Gastroesophageal sphincter (tissue), 4 donors: ENCODE measurements at regions not wholly inside any gene's neighbourhood (a gene's known extent, or its start where the extent isn't known, plus 50 kb on each side); places are given as distances from the start of the nearest gene placed in this dataset.

Experiments
- ATAC-seq: fragments of 150-250 bp; one replicate; pipeline ENCODE4 v1.9.1; 2016; ENCODE audit warnings: mild to moderate bottlenecking, moderate library complexity
- H3K27ac ChIP-seq, 4 donors: fragments of 200-600 bp; sonication (generic) in 3 of 4; 1 replicate in 3 of 4; 2 replicates in 1 of 4; pipeline ENCODE4 v1.5.1; 2016 to 2019
- H3K27me3 ChIP-seq: fragments of 200-600 bp; sonication (generic); one replicate; pipeline ENCODE4 v1.5.1; 2019
- H3K36me3 ChIP-seq, 2 donors: fragments of 200-600 bp; sonication (generic); one replicate each; pipeline ENCODE4 v1.5.1; 2019; ENCODE audit warnings: control low read depth in 1 of 2
- H3K4me1 ChIP-seq, 3 donors: fragments of 200-600 bp; sonication (generic); 1 replicate in 2 of 3; 2 replicates in 1 of 3; pipeline ENCODE4 v1.5.1; 2016 to 2019; ENCODE audit warnings: control low read depth in 2 of 3
- H3K4me3 ChIP-seq, 2 donors: fragments of 200-600 bp; sonication (generic); one replicate each; pipeline ENCODE4 v1.5.1; 2019; ENCODE audit warnings: mild to moderate bottlenecking in 1 of 2, moderate library complexity in 1 of 2
- H3K9me3 ChIP-seq, 3 donors: fragments of 200-600 bp; sonication (generic); one replicate each; pipeline ENCODE4 v1.5.1; 2017 to 2019; ENCODE audit warnings: control low read depth in 2 of 3
- CTCF ChIP-seq, 4 experiments: fragments of 200-600 bp in 2 of 4; fragments of 450-650 bp in 2 of 4; sonication (generic) in 1 of 4; IDR thresholded peaks; one replicate each; pipeline ENCODE4 v1.5.1; 2017 to 2019; ENCODE audit warnings: antibody characterized with exemption in 4 of 4, mild to moderate bottlenecking in 2 of 4, moderate library complexity in 2 of 4
- EP300 ChIP-seq: sonication (generic); formaldehyde crosslinking; IDR thresholded peaks from one replicate; pipeline ENCODE4 v1.6.1; 2017; ENCODE audit warnings: antibody characterized with exemption, mild to moderate bottlenecking
- POLR2A ChIP-seq, 2 donors: fragments of 450-650 bp; IDR thresholded peaks; one replicate each; pipeline ENCODE4 v1.6.1; 2017; ENCODE audit warnings: antibody characterized with exemption in 2 of 2, mild to moderate bottlenecking in 2 of 2, moderate library complexity in 1 of 2
- POLR2AphosphoS5 ChIP-seq: sonication (generic); formaldehyde crosslinking; IDR thresholded peaks from one replicate; pipeline ENCODE4 v1.6.1; 2017; ENCODE audit warnings: antibody characterized with exemption
- WGBS, 2 donors: methylation state at CpG; one replicate each; pipeline ENCODE4 v1.1.5; 2018; ENCODE audit warnings: low coverage in 1 of 2; 5-methylcytosine and 5-hydroxymethylcytosine counted together

GRCh38 chr5:68161156-68161555, 54.4 kb upstream of the PIK3R1 start:
- H3K4me1 ChIP-seq: no peaks in the 10 kb centered on the region
- H3K4me3 ChIP-seq: no peak overlapping the region
- H3K27ac ChIP-seq: no peak overlapping the region
- no peak for TF ChIP-seq POLR2AphosphoS5
- H3K27me3 ChIP-seq: no peaks in the 10 kb centered on the region
- WGBS, 2 donors: 96% methylated on average over 3 of the region's 3 CpGs; no CpG with 5 or more reads in 1 of the 2 donors
- no peaks in the 10 kb centered on the region for H3K9me3 ChIP-seq
- no peaks in the 10 kb centered on the region for H3K36me3 ChIP-seq
- ATAC-seq: no peak

GRCh38 chr5:68159224-68159951, 56.2 kb upstream of the PIK3R1 start:
- Histone ChIP-seq H3K27ac (no peak overlapping the region), H3K9me3 (no peaks in the 10 kb centered on the region), H3K36me3 (no peaks in the 10 kb centered on the region), H3K4me3 (no peak overlapping the region), H3K4me1 (no peaks in the 10 kb centered on the region), H3K27me3 (no peaks in the 10 kb centered on the region)
- peak; percentile 85 for ATAC-seq
- 88 to 91% methylated on average over 5 to 8 of the region's 14 CpGs for whole genome bisulfite sequencing, 2 donors
- no peak for TF ChIP-seq EP300
- peak; percentile 11 for TF ChIP-seq POLR2AphosphoS5

GRCh38 chr5:68155940-68156339, 59.6 kb upstream of the PIK3R1 start:
- 97% methylated on average over 5 to 6 of the region's 6 CpGs for WGBS, 2 donors

GRCh38 chr5:68154119-68154857, 61.3 kb upstream of the PIK3R1 start:
- H3K9me3 ChIP-seq: no peaks in the 10 kb centered on the region
- H3K4me1 ChIP-seq: no peaks in the 10 kb centered on the region
- no peak for TF ChIP-seq POLR2A (IDR thresholded peaks at IDR 0.05)
- TF ChIP-seq EP300: no peak
- TF ChIP-seq POLR2AphosphoS5: no peak
- TF ChIP-seq CTCF (IDR thresholded peaks at IDR 0.05): no peak
- ATAC-seq: no peak
- H3K27ac ChIP-seq: no peak overlapping the region
- 89 to 93% methylated on average over 5 to 9 of the region's 9 CpGs for WGBS, 2 donors
- H3K36me3 ChIP-seq: no peaks in the 10 kb centered on the region
- H3K27me3 ChIP-seq: no peaks in the 10 kb centered on the region
- H3K4me3 ChIP-seq: no peak overlapping the region

More at GRCh38 chr5:68155940-68156339, 59.6 kb upstream of the PIK3R1 start:
- ATAC-seq: no peak
- no peaks in the 10 kb centered on the region for H3K36me3 ChIP-seq
- no peaks in the 10 kb centered on the region for H3K4me1 ChIP-seq
- H3K9me3 ChIP-seq: no peaks in the 10 kb centered on the region
- H3K4me3 ChIP-seq: no peak overlapping the region
- no peaks in the 10 kb centered on the region for H3K27me3 ChIP-seq
- TF ChIP-seq POLR2AphosphoS5 (no peak), POLR2A (IDR thresholded peaks at IDR 0.05) (no peak)
- no peak overlapping the region for H3K27ac ChIP-seq

GRCh38 chr5:68151812-68152211, 63.7 kb upstream of the PIK3R1 start:
- no peaks in the 10 kb centered on the region for H3K27me3 ChIP-seq
- no peaks in the 10 kb centered on the region for H3K4me1 ChIP-seq
- no peak overlapping the region for H3K27ac ChIP-seq
- no peaks in the 10 kb centered on the region for H3K9me3 ChIP-seq
- WGBS, 2 donors: 93 to 96% methylated on average over 4 of the region's 4 CpGs
- no peaks in the 10 kb centered on the region for H3K36me3 ChIP-seq
- ATAC-seq: no peak
- H3K4me3 ChIP-seq: no peak overlapping the region
- TF ChIP-seq EP300: no peak
- TF ChIP-seq POLR2A (IDR thresholded peaks at IDR 0.05): no peak
- no peak for TF ChIP-seq POLR2AphosphoS5
- no peak for TF ChIP-seq CTCF (IDR thresholded peaks at IDR 0.05)

- no peak overlapping the region for H3K4me3 ChIP-seq
- no peaks in the 10 kb centered on the region for H3K27me3 ChIP-seq
- TF ChIP-seq EP300 (no peak), POLR2A (IDR thresholded peaks at IDR 0.05) (no peak), CTCF (IDR thresholded peaks at IDR 0.05) (no peak), POLR2AphosphoS5 (no peak)
- 61 to 64% methylated on average over 2 of the region's 2 CpGs for WGBS, 2 donors
- peak overlapping the region in 1 of 4 donors; percentile 33 for H3K27ac ChIP-seq
- no peaks in the 10 kb centered on the region for H3K9me3 ChIP-seq
- no peaks in the 10 kb centered on the region for H3K36me3 ChIP-seq
- no peak for ATAC-seq
- no peaks in the 10 kb centered on the region for H3K4me1 ChIP-seq
Observed at GRCh38 chr5:68149189-68149588, 66.4 kb upstream of the PIK3R1 start.
